Stromal cell of bone marrow (primary cell): ENCODE measurements at regions not wholly inside any gene's neighbourhood (a gene's known extent, or its start where the extent isn't known, plus 50 kb on each side); places are given as distances from the start of the nearest gene placed in this dataset.
"Not testable (repeated sequence)": the region's sequence is repeated elsewhere in the genome, so short reads cannot be mapped to it uniquely, and the experiment has no call there.

Experiments
- DNase-seq: peaks from one replicate; pipeline ENCODE4 v3.0.0-alpha.2; 2012; ENCODE audit warnings: low read depth

- DNase-seq, result no peak
Measured at GRCh38 chr7:98774884-98775283, 94.9 kb downstream of the TMEM130 start.

DNA sequence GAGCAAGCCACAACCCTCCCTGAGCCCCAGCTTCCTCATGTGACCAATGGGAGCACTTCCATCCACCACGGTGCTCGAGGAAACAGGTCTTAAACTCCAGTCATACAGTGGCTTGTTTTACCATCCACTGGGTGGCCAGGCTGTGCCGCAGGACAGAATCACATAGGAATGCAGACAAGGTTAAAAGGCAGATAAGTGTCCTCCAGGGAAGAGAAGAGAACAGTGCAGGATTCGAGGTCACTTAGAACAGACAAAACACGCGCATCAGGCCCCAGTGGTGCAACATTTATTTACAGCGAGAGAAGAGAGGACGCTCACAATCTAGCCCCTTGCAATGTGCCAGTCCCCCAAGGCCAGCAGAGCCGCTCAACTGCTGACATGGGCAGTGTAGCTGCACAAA lies 92.8 kb downstream of the TMEM130 start:
- DNase-seq, result no peak

DNA sequence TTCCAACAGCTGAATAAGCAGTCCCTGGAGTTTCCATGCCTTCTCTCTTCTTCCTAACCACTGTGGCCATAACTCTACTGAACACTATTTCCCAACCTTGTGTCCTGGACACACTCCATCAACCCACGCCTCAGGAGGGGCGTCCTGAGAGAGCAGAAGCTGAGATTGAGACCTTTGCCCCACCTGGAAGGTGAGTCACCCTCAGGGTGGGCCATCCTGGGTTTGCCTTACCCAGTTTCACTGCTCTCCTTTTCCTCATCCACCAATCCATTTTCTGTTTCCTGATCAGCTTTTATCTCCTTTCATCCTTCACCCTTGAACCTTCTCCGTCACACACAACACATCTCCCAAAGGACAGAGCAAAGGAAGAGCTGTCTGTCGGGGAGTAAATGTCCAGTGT lies 91.4 kb downstream of the TMEM130 start:
- DNase-seq, result no peak

- DNase-seq, result no peak
Measured at GRCh38 chr7:98779800-98780587, 89.8 kb downstream of the TMEM130 start.

DNA sequence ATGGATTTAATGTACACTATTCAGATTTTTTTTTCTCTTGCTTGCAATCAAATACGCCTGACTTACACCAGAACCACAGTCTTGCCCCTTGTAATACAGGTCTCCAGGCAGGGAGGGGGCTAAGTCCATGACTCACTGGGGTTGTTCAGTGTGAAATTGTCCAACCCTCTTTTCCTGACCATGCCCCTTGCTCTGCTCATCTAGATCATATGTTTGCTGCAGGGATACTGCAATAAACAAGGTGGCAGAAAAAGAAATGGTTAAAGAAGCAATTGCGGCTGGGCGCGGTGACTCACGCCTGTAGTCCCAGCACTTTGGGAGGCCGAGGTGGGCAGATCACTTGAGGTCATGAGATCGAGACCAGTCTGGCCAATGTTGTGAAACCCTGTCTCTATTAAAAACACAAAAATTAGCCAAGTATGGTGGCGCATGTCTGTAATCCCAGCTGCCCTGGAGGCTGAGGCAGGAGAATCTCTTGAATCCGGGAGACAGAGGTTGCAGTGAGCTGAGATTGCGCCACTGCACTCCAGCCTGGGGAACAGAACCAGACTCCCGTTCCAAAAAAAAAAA lies 85.5 kb downstream of the TMEM130 start:
- no peak for DNase-seq

GRCh38 chr7:98785929-98786571 lies 83.8 kb downstream of the TMEM130 start:
- no peak for DNase-seq

DNA sequence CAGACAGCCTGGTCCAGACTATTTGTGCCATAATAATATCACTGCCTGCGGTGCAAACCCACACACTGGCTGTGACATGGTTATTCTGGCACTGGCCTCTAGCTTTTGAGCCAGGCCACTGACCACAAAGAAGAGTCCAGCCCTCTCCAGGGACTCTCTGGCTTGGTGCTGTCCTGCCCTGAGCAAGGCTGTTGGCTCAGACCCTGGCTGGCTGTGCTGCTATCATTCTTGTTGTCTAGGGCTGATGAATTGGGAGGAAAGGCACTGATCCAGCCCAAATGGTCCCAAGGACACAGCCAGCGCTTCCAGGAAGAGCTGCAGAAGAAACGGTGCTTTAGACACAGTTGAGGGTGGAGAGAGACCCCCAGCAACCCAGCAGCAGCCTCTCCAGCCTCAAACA lies 80.8 kb downstream of the TMEM130 start:
- peak; percentile 19 for DNase-seq

GRCh38 chr7:98794453-98794852 lies 75.4 kb downstream of the TMEM130 start:
- DNase-seq, result not testable (repeated sequence)

GRCh38 chr7:98795741-98796493 lies 73.9 kb downstream of the TMEM130 start:
- DNase-seq, result no peak
